HG02642 (cell line): ENCODE measurements at regions not wholly inside any gene's neighbourhood (a gene's known extent, or its start where the extent isn't known, plus 50 kb on each side); places are given as distances from the start of the nearest gene placed in this dataset.
"Not testable (repeated sequence)": the region's sequence is repeated elsewhere in the genome, so short reads cannot be mapped to it uniquely, and the experiment has no call there.

Experiments
- ATAC-seq: cut with Tn5 transposase; IDR thresholded peaks from one replicate; pipeline ENCODE4 v1.9.1; 2021; ENCODE audit warnings: mild to moderate bottlenecking; ENCODE audit not compliant: unreplicated experiment, poor library complexity

- ATAC-seq, result no peak
These were observed 395.8 kb downstream of the NAF1 start for GRCh38 chr4:162770761-162771490.

- no peak for ATAC-seq
These were observed 399.6 kb downstream of the NAF1 start for GRCh38 chr4:162767083-162767482.

- no peak for ATAC-seq
These were observed 404.7 kb downstream of the NAF1 start for GRCh38 chr4:162761965-162762364.

GRCh38 chr4:162740228-162740627, 426.5 kb downstream of the NAF1 start:
- not testable (repeated sequence) for ATAC-seq

- ATAC-seq, result not testable (repeated sequence)
These were observed 427.1 kb downstream of the NAF1 start for GRCh38 chr4:162739596-162739995.

GRCh38 chr4:162732876-162733275, 433.8 kb downstream of the NAF1 start:
- ATAC-seq, result no peak

GRCh38 chr4:162727766-162728165, 438.9 kb downstream of the NAF1 start:
- ATAC-seq, result no peak

GRCh38 chr4:162727232-162727631, 439.5 kb downstream of the NAF1 start:
- no peak for ATAC-seq

GRCh38 chr4:162715401-162715800, 451.3 kb downstream of the NAF1 start:
- ATAC-seq, result no peak

- no peak for ATAC-seq
These were observed 458.7 kb downstream of the NAF1 start for GRCh38 chr4:162707962-162708361.

GRCh38 chr4:162706632-162707031, 460.1 kb downstream of the NAF1 start:
- no peak for ATAC-seq

- no peak for ATAC-seq
These were observed 460.6 kb downstream of the NAF1 start for GRCh38 chr4:162706051-162706450.

- no peak for ATAC-seq
These were observed 461.4 kb downstream of the NAF1 start for GRCh38 chr4:162705130-162705803.

GRCh38 chr4:162700815-162701361, 465.8 kb downstream of the NAF1 start:
- ATAC-seq, result no peak

GRCh38 chr4:162700358-162700757, 466.3 kb downstream of the NAF1 start:
- no peak for ATAC-seq

- ATAC-seq, result no peak
These were observed 467.1 kb downstream of the NAF1 start for GRCh38 chr4:162699629-162700028.

- no peak for ATAC-seq
These were observed 481.3 kb downstream of the NAF1 start for GRCh38 chr4:162685410-162685809.

- ATAC-seq, result no peak
These were observed 481.7 kb downstream of the NAF1 start for GRCh38 chr4:162684998-162685397.

- ATAC-seq, result no peak
These were observed 482.4 kb downstream of the NAF1 start for GRCh38 chr4:162684371-162684700.

- ATAC-seq, result peak; percentile 93
These were observed 482.9 kb downstream of the NAF1 start for GRCh38 chr4:162683659-162684370.

GRCh38 chr4:162682651-162683050, 484.0 kb downstream of the NAF1 start:
- no peak for ATAC-seq
